Activated CD4-positive, alpha-beta T cell treated with anti-CD3 and anti-CD28 coated beads, Interleukin-2, Interleukin-4, amounts not matched to agents 100 ng/mL and 50 ng/mL, durations not matched to agents 16 hours and 8 hours (primary cell): ENCODE measurements at regions not wholly inside any gene's neighbourhood (a gene's known extent, or its start where the extent isn't known, plus 50 kb on each side); places are given as distances from the start of the nearest gene placed in this dataset.
A peak's percentile ranks its signal among the peaks of the same experiment; 100 is the strongest.
"Not testable (repeated sequence)": the region's sequence is repeated elsewhere in the genome, so short reads cannot be mapped to it uniquely, and the experiment has no call there.

ENCODE experiments used
- DNase-seq: peaks from one replicate; pipeline ENCODE4 v3.0.0-alpha.2; 2020; ENCODE audit warnings: low spot score

GRCh38 chr6:131504387-131504786 is 68.6 kb upstream of the ARG1 start:
- not testable (repeated sequence) for DNase-seq

DNA sequence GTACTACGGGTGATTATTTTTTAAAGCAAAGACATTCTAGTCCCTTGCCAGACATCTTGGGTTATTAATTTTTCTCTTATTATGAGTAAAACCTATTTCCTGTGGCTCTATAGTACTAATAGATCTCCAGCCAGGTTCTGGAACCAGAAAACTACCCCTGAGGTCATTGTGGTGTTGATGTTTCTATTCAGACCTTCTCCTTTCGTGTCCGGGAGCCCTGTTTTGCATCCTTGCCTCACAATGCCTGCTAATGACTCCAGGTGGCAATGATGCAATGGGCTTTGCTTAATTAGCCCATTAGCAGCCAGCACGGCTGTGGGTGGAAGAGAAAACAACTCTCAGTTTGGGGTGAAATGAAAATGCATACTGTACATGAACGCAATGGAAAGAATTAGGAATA is 62.9 kb upstream of the ARG1 start:
- DNase-seq, result no peak

- no peak for DNase-seq
Measured at GRCh38 chr6:131510591-131510990, 62.4 kb upstream of the ARG1 start.

DNA sequence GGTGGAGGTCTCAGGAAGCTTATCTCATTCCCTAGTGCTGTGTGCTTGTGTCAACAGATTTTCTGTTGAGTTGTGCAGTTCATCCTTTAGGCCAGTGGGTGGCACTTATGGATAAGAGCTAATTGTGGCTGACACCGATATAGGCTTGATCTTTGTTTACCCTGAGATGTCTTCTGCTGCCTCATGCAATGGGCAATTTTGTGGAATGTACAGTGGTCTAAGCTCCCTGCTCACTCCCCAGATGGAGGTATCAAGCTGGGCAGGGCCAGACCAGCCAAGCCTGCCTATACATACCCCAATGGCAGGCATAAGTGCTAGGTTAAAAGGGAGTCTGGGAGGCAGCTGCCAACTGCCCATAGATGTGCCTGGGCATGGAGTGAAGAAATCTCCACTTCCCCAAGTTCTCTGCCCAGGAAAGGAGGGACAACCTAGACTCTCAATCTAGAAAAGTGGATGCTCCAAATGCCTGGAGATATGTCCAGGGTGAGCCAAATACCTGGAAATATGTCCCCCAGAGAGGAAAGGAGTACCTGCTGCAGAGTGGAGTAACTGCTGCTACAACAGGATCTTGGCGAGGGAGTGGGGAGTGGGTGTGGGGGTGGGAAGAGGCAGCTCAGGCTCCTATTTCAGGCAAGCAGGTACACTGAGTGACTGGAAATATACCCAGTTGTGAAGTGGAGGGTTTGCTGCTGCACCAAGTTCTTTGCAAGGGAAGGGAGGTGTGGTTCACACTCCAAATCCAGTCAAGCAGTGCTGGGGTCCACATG is 53.2 kb upstream of the ARG1 start:
- peak; percentile 60 for DNase-seq
